HG03039 (cell line): ENCODE measurements at regions not wholly inside any gene's neighbourhood (a gene's known extent, or its start where the extent isn't known, plus 50 kb on each side); places are given as distances from the start of the nearest gene placed in this dataset.
"Not testable (repeated sequence)": the region's sequence is repeated elsewhere in the genome, so short reads cannot be mapped to it uniquely, and the experiment has no call there.

Experiments used
- ATAC-seq: cut with Tn5 transposase; IDR thresholded peaks from one replicate; pipeline ENCODE4 v1.9.1; 2021; ENCODE audit warnings: mild to moderate bottlenecking, moderate library complexity; ENCODE audit not compliant: unreplicated experiment

DNA sequence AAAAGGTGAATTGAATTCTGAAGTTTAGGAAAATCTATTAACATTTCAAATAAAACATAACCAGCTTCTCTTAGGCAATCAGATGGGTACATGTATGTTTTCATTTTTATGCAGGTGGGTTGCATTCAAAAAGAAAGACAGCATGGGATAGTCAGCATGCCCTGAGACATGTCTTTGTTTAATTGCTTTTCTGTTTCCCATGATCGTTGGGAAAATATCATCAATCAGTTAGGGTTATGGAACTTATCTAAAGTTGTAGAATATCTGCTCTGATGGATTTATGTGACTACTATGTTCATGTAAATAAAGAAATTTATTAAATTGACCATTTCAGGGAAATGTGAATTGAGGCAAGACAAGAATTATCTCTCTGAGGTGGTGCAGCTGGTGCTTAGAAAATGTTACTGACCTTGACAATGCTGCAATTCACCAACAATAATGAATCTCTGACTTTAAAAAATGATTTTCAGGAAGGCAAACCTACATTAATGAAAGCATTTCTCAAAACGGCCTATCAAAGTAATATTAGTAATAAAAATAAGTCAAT is 112.7 kb downstream of the RFPL4B start:
- no peak for ATAC-seq

DNA sequence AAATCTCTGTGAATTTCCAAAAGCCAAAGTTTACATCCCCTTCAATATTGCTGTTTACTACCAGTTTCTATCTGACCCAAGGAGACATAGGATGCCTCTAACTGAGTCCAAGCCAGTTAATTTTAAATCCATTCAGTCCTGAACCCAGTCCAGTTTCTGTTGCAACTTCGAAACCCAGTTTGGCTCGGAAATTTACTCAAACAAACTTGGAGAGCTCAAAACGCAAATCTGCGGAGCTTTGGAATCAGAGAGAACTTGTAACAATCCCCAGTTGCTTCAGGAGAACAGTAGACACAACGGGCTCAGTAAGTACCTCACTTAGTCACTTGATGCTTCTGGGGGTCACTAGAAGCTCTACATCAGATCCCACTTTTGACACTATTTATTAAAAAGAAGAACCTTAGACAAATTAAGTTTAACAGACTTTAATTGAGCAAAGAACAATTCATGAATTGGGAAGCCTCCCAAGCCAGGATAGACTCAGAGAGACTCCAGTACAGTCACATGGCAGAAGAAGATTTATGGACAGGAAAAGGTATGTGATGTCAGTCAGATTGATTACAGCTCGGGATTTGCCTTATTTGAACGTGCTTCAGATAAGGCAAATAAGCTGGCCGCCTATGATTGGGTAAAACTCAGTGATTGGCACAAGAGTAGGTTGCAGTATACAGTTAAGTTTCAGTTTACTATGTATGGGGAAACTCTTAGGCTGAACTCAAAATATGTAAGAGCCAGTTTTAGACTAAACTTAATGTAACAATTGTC is 118.0 kb downstream of the RFPL4B start:
- ATAC-seq, result no peak

DNA sequence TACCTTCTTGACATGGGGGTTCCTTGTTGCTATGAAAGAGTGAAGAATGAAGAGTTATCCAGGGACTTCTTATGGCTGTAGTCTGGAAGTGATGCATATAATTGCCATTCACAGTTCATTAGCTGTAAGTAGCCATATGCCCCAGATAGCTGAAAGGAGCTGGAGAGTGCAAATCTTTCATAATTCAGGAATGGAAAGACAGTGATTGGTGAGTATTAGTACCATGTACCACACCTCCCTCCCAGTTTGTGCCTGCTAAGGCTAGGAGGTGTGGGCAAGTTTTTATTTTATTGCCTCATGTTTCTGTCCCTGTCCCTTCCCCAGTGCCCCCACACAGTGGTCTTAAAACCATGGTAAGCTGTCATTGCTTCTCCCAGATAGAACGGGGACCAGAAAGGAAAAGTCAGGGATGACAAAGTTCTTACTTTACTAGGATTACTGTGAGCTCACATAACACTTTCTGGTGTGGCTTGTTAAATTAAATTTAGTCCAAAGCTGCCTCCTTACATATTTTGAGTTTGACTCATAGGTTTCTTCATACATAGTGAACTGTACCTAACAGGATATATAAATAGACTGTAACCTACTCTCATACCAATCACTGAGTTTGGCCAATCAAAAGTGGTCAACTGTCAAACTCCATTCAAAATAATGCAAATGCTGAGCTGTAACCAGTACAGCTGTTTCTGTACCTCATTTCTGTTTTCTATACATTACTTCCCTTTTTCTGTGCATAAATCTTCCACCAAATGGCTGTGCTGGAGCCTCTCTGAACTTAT is 119.4 kb downstream of the RFPL4B start:
- peak; percentile 75 for ATAC-seq

DNA sequence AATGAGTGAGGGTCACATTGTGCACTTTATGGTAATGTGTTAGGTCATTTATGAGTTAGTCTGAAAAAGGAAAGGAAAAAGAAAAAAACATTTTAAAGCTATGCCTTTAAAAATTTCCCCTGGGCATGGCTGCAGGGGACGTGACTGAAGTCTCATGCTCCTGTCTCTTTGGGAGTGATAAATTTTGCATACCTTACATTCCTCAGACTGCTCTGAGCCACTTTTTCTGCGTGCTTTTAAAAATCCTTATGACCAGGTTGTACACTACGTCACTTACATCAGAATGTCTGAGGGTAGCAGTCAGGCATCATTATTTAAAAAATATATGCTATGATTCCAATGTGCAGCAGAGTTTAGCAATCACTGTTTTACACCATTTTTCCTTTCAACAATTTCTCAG is 121.2 kb downstream of the RFPL4B start:
- no peak for ATAC-seq

GRCh38 chr6:112469306-112469705 is 122.2 kb downstream of the RFPL4B start:
- ATAC-seq, result no peak

DNA sequence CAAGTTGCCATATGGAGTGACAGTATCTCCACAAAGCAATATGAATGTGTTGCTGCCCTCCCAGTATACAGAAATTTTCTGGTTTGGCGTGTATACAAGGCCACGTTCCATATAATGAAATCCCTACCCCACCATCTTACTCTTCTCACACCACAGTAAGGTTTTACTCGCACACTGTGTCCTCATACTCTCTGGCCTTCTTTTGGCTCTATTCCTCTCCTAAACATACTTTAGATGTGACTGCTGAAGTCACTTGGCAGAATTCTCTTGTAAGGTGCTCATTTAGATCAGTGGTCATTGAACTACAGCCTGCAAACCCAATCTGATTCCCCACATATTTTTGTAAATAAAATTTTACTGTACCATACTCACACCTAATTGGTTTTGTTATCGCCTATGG is 123.2 kb downstream of the RFPL4B start:
- ATAC-seq, result no peak

DNA sequence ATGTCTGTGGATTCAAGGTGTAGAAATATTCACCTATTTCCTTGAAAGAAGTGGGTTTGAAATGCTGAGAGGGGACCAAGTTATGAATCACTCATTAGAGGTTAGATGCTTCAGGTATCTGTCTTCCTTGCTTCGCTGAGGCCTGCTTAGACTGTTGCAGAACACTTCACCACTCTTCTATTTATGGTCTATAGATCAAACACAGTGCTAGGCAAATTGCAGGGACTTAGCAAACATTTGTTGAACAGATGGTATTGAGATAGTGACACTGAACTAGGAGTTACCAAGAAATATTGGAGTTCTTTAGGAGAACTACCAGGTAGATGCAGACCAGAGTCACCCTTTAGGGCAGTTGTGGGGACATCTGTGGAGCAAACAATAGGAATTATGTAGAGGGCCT is 123.8 kb downstream of the RFPL4B start:
- no peak for ATAC-seq

GRCh38 chr6:112475083-112475482 is 128.0 kb downstream of the RFPL4B start:
- ATAC-seq, result no peak

- ATAC-seq, result no peak
Measured at GRCh38 chr6:112477125-112477524, 130.0 kb downstream of the RFPL4B start.

- ATAC-seq, result no peak
Measured at GRCh38 chr6:112478036-112478435, 130.9 kb downstream of the RFPL4B start.

GRCh38 chr6:112479975-112480374 is 132.8 kb downstream of the RFPL4B start:
- not testable (repeated sequence) for ATAC-seq

DNA sequence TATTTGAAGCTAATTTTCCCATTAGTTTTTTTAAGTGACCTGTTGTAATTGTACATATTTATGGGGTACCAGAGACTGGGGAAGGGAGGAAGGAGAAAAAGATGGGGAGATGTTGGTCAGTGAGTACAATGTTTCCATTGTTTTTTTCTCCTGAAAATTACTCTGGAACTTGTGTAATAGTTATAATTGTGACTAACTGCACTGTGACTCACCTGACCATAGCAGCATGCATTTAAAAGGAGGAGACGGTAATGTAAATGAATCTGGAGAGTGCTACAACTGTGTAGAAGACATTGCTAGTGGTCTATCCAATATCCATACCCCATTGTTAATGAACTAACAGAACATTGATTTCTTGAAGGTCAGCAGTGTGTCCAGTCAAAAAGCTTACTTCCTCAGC is 133.4 kb downstream of the RFPL4B start:
- no peak for ATAC-seq

DNA sequence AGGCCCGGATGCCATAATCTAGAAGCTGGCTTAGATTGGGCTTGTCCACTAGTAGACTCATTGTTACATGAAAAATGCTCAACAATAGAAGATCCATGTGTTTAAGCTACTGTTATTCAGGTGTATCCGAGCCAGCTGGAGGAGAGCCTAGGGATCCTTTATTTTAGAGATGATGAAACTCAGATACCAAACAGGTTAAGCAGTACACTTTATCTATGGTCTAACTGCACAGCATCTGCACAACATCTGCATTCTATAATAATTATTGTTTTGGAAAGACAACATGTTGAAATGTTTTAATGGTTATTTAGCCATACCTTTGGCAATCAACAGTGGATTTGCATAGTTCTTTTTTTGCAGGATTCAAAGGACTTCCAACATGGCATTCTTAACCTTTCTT is 134.1 kb downstream of the RFPL4B start:
- ATAC-seq, result no peak

DNA sequence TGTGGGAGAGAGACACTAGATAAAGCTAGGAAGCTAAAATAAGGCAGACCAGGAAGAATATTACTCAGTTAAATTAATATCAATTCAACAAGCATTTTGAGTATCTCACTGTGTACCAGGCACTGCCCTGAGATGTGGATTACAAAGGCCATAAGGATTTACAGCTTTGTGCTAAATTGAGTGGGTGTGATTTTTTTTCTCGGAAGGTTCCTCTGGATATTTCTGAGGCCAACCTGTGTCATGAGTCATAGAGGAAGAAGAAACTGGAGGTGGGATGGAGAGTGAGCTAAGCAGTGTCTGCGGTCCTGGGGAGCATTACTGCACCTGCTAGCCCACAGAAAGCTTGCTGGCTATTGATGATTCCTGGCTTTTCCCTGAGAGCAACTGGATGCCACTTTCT is 135.2 kb downstream of the RFPL4B start:
- no peak for ATAC-seq

- ATAC-seq, result no peak
Measured at GRCh38 chr6:112485120-112485826, 138.1 kb downstream of the RFPL4B start.

GRCh38 chr6:112485827-112486212 is 138.7 kb downstream of the RFPL4B start:
- ATAC-seq, result no peak

DNA sequence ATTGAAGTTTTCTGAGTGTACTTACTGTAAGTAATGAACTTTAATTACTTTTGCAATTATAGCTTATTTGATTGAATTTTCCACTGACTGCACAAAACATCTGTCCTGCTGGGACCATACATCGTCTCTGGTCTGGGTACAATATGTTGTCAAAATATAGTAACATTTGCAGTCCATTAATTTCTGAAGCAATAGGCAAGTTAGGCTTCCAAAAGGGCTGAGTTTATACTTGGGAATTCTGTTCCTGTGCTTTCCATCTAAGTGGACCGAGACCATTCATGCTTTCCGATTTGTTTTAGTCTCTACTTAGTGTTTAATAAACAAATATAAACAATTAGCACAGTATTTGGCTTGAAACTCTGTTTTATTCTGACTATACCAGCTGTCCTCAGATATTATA is 139.3 kb downstream of the RFPL4B start:
- ATAC-seq, result no peak

DNA sequence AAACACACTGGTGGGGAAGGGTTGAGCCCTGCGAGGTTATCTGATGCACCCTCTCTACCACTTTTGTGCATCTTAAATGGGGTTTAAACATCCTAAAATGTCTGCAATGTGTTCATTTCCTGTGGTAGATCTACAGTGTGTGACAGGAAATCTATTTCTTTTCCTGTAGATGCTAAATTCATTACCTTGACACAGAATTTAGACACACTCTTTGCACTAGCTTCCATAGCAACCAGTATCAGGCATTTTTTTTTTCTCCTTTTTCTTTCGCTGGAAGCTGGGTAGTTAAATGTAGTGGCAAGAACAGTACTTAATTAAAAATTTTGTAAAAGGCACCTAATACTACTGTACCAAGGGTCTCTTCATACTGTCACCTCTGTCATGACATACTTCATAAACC is 141.1 kb downstream of the RFPL4B start:
- no peak for ATAC-seq

GRCh38 chr6:112501705-112502104 is 154.6 kb downstream of the RFPL4B start:
- ATAC-seq, result no peak

- no peak for ATAC-seq
Measured at GRCh38 chr6:112502351-112503090, 155.4 kb downstream of the RFPL4B start.

GRCh38 chr6:112503091-112503596 is 156.0 kb downstream of the RFPL4B start:
- ATAC-seq, result no peak
